GM23338 (cell line): ENCODE measurements at regions not wholly inside any gene's neighbourhood (a gene's known extent, or its start where the extent isn't known, plus 50 kb on each side); places are given as distances from the start of the nearest gene placed in this dataset.

Experiments used
- ATAC-seq: fragments of 200-7000 bp; cut with Tn5 transposase; 3 replicates; pipeline ENCODE4 v1.9.1; 2020
- DNase-seq: peaks from one replicate; pipeline ENCODE4 v3.0.0-alpha.2; 2015; ENCODE audit warnings: low spot score
- H2AFZ ChIP-seq: fragments of 200-600 bp; sonication (generic); 2 replicates; pipeline ENCODE4 v1.8.0; 2016; ENCODE audit warnings: antibody characterized with exemption, mild to moderate bottlenecking, moderate library complexity
- H3F3A ChIP-seq: fragments of 200-600 bp; sonication (generic); replicated peaks from 2 replicates; pipeline ENCODE4 v1.8.0; 2017; ENCODE audit warnings: antibody characterized with exemption, mixed run types, low read depth
- H3K27ac ChIP-seq: fragments of 200-600 bp; sonication (generic); 2 replicates; pipeline ENCODE4 v1.6.1; 2016; ENCODE audit warnings: low read depth
- H3K27me3 ChIP-seq: fragments of 200-600 bp; sonication (generic); 2 replicates; pipeline ENCODE4 v1.8.0; 2016; ENCODE audit warnings: mild to moderate bottlenecking, mixed run types, moderate library complexity; ENCODE audit not compliant: insufficient read depth
- H3K36me3 ChIP-seq: fragments of 200-600 bp; sonication (generic); 2 replicates; pipeline ENCODE4 v1.8.0; 2016; ENCODE audit warnings: mild to moderate bottlenecking; ENCODE audit not compliant: insufficient read depth
- H3K4me1 ChIP-seq: fragments of 200-600 bp; sonication (generic); 2 replicates; pipeline ENCODE4 v1.8.0; 2016; ENCODE audit warnings: mild to moderate bottlenecking, moderate library complexity; ENCODE audit not compliant: insufficient read depth
- H3K4me2 ChIP-seq: fragments of 200-600 bp; sonication (generic); 2 replicates; pipeline ENCODE4 v1.7.1; 2017; ENCODE audit warnings: mixed run types
- H3K4me3 ChIP-seq: fragments of 200-600 bp; sonication (generic); 2 replicates; pipeline ENCODE4 v1.6.1; 2016; ENCODE audit warnings: mixed run types
- H3K79me2 ChIP-seq: fragments of 200-600 bp; sonication (generic); replicated peaks from 2 replicates; pipeline ENCODE4 v1.8.0; 2017; ENCODE audit warnings: mild to moderate bottlenecking; ENCODE audit not compliant: insufficient read depth
- H3K9me2 ChIP-seq: fragments of 200-600 bp; sonication (generic); 2 replicates; pipeline ENCODE4 v1.8.0; 2017; ENCODE audit not compliant: insufficient read depth
- H4K20me1 ChIP-seq: fragments of 200-600 bp; sonication (generic); replicated peaks from 2 replicates; pipeline ENCODE4 v1.8.0; 2017; ENCODE audit warnings: mild to moderate bottlenecking; ENCODE audit not compliant: insufficient read depth
- H3K27ac Mint-ChIP-seq: 2 replicates; pipeline ENCODE4 v1.8.0; 2020; ENCODE audit warnings: inconsistent platforms, mild to moderate bottlenecking, moderate library complexity, mixed read lengths
- H3K27me3 Mint-ChIP-seq: 3 replicates; pipeline ENCODE4 v1.8.0; 2022; ENCODE audit warnings: low read depth, mild to moderate bottlenecking, moderate library complexity, mixed read lengths, inconsistent platforms; ENCODE audit not compliant: insufficient read depth, poor library complexity
- H3K36me3 Mint-ChIP-seq: 3 replicates; pipeline ENCODE4 v1.8.0; 2021; ENCODE audit warnings: low read depth, mild to moderate bottlenecking, inconsistent platforms, moderate library complexity, mixed read lengths
- H3K4me1 Mint-ChIP-seq: 3 replicates; pipeline ENCODE4 v1.8.0; 2020; ENCODE audit warnings: mild to moderate bottlenecking, inconsistent platforms, mixed read lengths
- H3K4me3 Mint-ChIP-seq: 3 replicates; pipeline ENCODE4 v1.8.0; 2021; ENCODE audit warnings: moderate library complexity, mild to moderate bottlenecking, inconsistent platforms, mixed read lengths
- H3K9me3 Mint-ChIP-seq: 3 replicates; pipeline ENCODE4 v1.8.0; 2020; ENCODE audit warnings: moderate library complexity, mild to moderate bottlenecking, inconsistent platforms, mixed read lengths
- CTCF ChIP-seq, 2 experiments: fragments of 200-600 bp in 1 of 2; sonication (generic) in 1 of 2; conservative IDR thresholded peaks; 2 replicates each; pipeline versions ENCODE4 v1.5.1 to v1.6.1; 2016 to 2017; ENCODE audit warnings: antibody characterized with exemption in 2 of 2, low read depth in 2 of 2, mild to moderate bottlenecking in 2 of 2, moderate library complexity in 1 of 2
- EZH2phosphoT487 ChIP-seq: fragments of 200-600 bp; sonication (generic); IDR thresholded peaks from one replicate; pipeline ENCODE4 v1.8.1; 2018; ENCODE audit warnings: antibody characterized with exemption; ENCODE audit not compliant: unreplicated experiment
- NANOG ChIP-seq: IDR thresholded peaks from 2 replicates; pipeline ENCODE4 v1.6.1; 2016; ENCODE audit warnings: antibody characterized with exemption, borderline replicate concordance
- ZNF114 ChIP-seq: fragments of 250-450 bp; sonication (Bioruptor Pico); IDR thresholded peaks from 2 replicates; pipeline ENCODE4 v1.5.0; 2020; ENCODE audit warnings: mild to moderate bottlenecking, moderate library complexity
- ZNF331 ChIP-seq: fragments of 250-450 bp; sonication (Bioruptor Pico); IDR thresholded peaks from 2 replicates; pipeline ENCODE4 v1.5.0; 2020; ENCODE audit warnings: low read depth, mild to moderate bottlenecking, moderate library complexity
- ZNF462 ChIP-seq: fragments of 250-450 bp; sonication (Bioruptor Pico); IDR thresholded peaks from 2 replicates; pipeline ENCODE4 v1.5.0; 2020; ENCODE audit warnings: mild to moderate bottlenecking, moderate library complexity

- no peaks in the 10 kb centered on the region for H3K9me2 ChIP-seq
- no peaks in the 10 kb centered on the region for H3K27me3 ChIP-seq
- H3K27ac ChIP-seq = no peak overlapping the region
- no peaks in the 10 kb centered on the region for H3K36me3 Mint-ChIP-seq
- H3K4me1 ChIP-seq = no peaks in the 10 kb centered on the region
- H3K4me2 ChIP-seq = no peak overlapping the region
- no peak for DNase-seq
- TF ChIP-seq ZNF114 = no peak
- no peak overlapping the region for H2AFZ ChIP-seq
- H3K27me3 Mint-ChIP-seq = no peaks in the 10 kb centered on the region
- ATAC-seq = no peak
- no peak overlapping the region for H3K4me3 Mint-ChIP-seq
- H3F3A ChIP-seq = no peaks in the 10 kb centered on the region
- H3K79me2 ChIP-seq = no peaks in the 10 kb centered on the region
- peaks cover 3% of the 10 kb centered on the region; the same call in 2 of the 3 replicates for H3K9me3 Mint-ChIP-seq
- no peaks in the 10 kb centered on the region for H4K20me1 ChIP-seq
- no peak overlapping the region for H3K27ac Mint-ChIP-seq
- H3K36me3 ChIP-seq = no peaks in the 10 kb centered on the region
- H3K4me1 Mint-ChIP-seq = peaks cover 2% of the 10 kb centered on the region; the same call in 2 of the 3 replicates
- no peak overlapping the region for H3K4me3 ChIP-seq
Measured at GRCh38 chrX:3545901-3546300, 167.5 kb downstream of the PRKX start.

GRCh38 chrX:3541336-3541735, 172.1 kb downstream of the PRKX start:
- H3K36me3 Mint-ChIP-seq = no peaks in the 10 kb centered on the region
- peaks cover 1% of the 10 kb centered on the region for H3K27me3 Mint-ChIP-seq
- no peak for DNase-seq
- H3K4me1 Mint-ChIP-seq = no peaks in the 10 kb centered on the region; the same call in 2 of the 3 replicates
- H3K4me3 Mint-ChIP-seq = no peak overlapping the region
- peak overlapping the region; percentile 78 for H3K27ac Mint-ChIP-seq
- H3K4me3 ChIP-seq = no peak overlapping the region
- no peak for TF ChIP-seq ZNF462
- TF ChIP-seq ZNF331 (CRISPR knock-in tag) = no peak
- no peak for TF ChIP-seq CTCF (conservative IDR thresholded peaks at IDR 0.05; ENCODE audit: low read depth in 2 of 2)
- no peak for TF ChIP-seq EZH2phosphoT487
- no peak for TF ChIP-seq NANOG
- H3K9me2 ChIP-seq = no peaks in the 10 kb centered on the region
- no peak overlapping the region for H2AFZ ChIP-seq
- H3K4me1 ChIP-seq = no peaks in the 10 kb centered on the region
- H3K79me2 ChIP-seq = no peaks in the 10 kb centered on the region
- no peak overlapping the region for H3K27ac ChIP-seq
- no peak overlapping the region for H3K4me2 ChIP-seq
- H3F3A ChIP-seq = no peaks in the 10 kb centered on the region
- ATAC-seq = no peak
- no peaks in the 10 kb centered on the region for H4K20me1 ChIP-seq
- no peaks in the 10 kb centered on the region for H3K27me3 ChIP-seq
- H3K36me3 ChIP-seq = no peaks in the 10 kb centered on the region
- no peaks in the 10 kb centered on the region; the same call in 1 of the 3 replicates for H3K9me3 Mint-ChIP-seq
